ELR (cell line): ENCODE measurements at regions not wholly inside any gene's neighbourhood (a gene's known extent, or its start where the extent isn't known, plus 50 kb on each side); places are given as distances from the start of the nearest gene placed in this dataset.
"Not testable (repeated sequence)": the region's sequence is repeated elsewhere in the genome, so short reads cannot be mapped to it uniquely, and the experiment has no call there.

ENCODE experiments used
- DNase-seq: peaks from one replicate; pipeline ENCODE4 v3.0.0-alpha.2; 2015; ENCODE audit warnings: low read depth

- no peak for DNase-seq
Observed at GRCh38 chr13:112145551-112146360, 78.8 kb downstream of the SOX1 start.

DNA sequence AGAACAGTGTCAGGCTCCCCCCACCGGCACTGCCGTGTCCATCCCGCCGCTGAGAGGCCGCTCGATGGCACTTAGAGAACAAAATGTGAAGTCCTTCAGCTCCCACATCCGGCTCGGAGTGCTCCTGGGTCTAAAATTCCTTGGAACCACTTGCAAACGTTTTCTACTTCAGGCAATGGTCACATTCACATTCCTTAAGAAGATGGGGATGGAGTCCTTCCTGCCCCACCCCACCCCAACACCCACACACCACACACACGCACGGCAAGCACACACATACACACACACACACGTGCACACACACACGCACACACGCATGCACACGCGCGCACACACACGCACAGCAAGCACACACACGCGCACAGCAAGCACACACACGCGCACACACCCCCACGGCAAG lies 83.4 kb downstream of the SOX1 start:
- DNase-seq = no peak

DNA sequence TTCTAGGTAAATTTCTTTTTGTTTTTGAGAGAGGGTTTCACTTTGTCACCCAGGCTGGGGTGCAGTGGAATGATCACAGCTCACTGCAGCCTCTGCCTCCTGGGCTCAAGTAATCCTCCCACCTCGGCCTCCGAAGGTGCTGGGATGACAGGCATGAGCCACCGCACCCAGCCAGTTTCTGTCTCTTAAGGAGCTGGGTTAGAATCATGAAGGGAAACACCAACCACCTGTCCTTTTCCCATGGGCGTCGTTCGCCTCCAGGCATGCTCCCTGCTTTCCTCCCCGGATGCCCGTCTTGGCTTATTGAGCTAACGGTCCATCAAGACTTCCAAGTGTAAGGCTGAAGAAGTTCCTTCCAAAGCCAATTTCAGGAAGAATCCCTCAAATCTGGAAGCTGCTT lies 85.9 kb downstream of the SOX1 start:
- DNase-seq = no peak

DNA sequence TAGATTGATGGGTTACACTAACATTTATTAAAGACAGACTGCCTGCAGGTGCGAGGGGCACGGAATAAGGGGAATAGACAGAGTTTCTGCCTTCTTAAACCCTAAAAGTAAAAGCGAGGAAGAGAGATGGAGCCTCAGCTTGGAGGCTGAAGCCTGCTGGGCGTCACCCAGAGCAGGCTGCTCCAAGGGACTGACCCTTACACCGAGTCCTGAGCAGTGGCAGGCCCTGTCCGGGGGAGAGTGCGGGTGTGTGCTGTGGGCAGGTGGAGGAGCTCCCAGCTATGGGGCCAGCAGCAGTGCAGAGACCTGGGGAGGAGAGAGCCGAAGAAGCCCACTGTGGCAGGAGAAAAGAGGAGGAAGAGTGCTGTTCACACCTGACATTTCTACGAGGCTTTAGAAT lies 86.4 kb downstream of the SOX1 start:
- no peak for DNase-seq

GRCh38 chr13:112153846-112154245 lies 86.9 kb downstream of the SOX1 start:
- DNase-seq = no peak

GRCh38 chr13:112154301-112155060 lies 87.5 kb downstream of the SOX1 start:
- no peak for DNase-seq

GRCh38 chr13:112158961-112159360 lies 92.0 kb downstream of the SOX1 start:
- no peak for DNase-seq

DNA sequence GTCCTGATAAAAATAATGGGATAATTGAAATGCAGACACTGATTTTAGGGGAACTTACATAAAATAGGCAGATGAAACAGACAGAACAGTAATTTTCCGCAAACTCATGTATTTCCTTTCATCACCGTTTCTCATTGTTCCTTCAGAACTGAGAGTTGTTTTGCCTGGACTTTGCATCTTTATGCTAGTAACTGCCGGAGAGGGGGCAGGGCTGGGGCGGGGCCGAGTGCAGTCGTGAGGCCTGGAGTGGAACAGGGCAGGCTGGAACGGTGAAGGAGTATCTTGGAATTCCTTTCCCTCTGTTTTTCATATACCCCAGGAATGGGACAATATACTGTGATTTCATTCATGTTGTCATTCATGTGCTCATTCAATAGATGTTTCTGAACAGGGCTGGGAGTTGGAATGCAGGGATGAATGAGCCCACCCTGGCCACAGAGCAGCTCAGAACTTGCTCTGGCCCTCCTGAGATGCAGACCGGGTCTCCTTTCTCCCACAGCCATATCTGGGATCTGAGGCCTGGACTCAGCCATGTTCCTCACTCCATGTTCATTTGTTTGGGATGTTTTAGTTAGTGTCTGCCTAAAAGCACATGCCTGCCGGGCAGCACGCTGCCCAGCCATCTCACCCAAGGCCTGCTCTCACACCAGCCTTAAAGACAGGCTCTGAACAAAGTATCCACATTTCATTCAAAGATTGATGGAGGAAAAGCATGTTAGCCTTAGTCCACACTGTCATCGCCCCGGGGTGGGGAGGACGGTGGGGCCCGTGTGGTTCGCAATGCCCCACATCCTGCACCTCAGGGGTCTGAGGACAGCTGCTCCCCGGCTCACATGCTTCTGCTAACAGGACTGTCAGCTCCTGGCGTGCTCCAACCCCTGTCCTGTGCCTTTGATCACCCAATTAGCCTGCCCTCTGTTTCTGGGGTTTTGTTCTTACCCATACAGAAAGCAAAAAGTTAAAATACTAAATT lies 92.9 kb downstream of the SOX1 start:
- DNase-seq = no peak

DNA sequence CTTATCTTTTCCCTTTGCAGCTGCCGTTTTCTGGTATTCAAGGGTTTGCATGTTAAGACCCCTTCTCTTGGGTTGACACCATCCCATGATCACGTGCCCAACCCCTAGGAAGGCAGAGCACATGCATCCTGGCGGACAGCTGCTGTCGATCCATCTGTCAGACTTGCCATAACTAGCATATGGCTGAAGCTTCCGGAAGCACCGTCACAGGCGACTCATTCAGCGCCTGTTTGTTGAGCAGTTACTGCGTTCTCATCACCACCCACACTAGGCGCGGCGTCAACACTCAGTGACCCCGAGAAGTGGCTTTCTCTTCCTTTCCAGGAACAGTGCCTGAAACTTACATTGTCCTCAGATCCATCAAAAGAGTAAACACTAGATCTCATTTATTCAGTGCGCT lies 93.6 kb downstream of the SOX1 start:
- DNase-seq = no peak

GRCh38 chr13:112161521-112162301 lies 94.8 kb downstream of the SOX1 start:
- DNase-seq = no peak

DNA sequence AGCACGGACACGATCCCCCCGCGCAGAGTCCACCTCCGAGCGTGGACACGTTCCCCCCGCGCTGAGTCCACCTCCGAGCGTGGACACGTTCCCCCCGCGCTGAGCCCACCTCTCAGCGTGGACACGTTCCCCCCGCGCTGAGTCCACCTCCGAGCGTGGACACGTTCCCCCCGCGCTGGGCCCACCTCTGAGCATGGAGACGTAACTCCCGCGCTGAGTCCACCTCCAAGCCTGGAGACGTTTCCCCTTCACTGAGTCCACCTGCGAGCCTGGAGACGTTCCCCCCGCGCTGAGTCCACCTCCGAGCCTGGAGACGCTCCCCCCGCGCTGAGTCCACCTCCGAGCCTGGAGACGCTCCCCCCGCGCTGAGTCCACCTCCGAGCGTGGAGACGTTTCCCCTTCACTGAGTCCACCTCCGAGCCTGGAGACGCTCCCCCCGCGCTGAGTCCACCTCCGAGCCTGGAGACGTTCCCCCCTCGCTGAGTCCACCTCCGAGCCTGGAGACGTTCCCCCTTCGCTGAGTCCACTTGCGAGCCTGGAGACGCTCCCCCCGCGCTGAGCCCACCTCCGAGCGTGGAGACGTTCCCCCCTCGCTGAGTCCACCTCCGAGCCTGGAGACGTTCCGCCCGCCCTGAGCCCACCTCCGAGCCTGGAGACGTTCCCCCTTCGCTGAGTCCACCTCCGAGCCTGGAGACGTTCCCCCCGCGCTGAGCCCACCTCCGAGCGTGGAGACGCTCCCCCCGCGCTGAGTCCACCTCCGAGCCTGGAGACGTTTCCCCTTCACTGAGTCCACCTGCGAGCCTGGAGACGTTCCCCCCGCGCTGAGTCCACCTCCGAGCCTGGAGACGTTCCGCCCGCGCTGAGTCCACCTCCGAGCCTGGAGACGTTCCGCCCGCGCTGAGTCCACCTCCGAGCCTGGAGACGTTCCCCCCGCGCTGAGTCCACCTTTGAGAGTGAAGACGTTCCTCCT lies 97.0 kb downstream of the SOX1 start:
- DNase-seq = not testable (repeated sequence)

DNA sequence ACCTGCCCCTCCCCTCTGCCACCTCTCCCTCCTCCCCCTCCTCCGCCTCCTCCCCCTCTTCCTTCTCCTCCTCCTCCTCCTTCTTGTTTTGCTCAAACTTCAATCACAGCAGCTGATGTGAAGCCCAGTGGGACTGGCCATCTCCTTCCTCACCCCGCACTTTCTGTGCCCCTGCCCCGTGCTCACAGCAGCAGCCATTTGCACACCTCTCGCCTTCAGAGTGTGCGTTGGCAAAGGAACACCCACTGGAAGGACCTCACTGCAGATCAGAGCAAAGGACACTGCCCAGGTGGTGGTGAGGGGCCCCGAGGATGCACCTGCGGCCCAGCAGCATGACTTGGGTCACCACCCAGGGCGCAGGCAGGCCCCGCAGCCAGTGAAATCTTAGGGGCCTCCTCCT lies 98.8 kb downstream of the SOX1 start:
- no peak for DNase-seq

- DNase-seq = no peak
Observed at GRCh38 chr13:112168761-112169160, 101.8 kb downstream of the SOX1 start.

GRCh38 chr13:112169941-112170822 lies 103.2 kb downstream of the SOX1 start:
- DNase-seq = no peak

- DNase-seq = no peak
Observed at GRCh38 chr13:112170823-112171569, 104.0 kb downstream of the SOX1 start.

DNA sequence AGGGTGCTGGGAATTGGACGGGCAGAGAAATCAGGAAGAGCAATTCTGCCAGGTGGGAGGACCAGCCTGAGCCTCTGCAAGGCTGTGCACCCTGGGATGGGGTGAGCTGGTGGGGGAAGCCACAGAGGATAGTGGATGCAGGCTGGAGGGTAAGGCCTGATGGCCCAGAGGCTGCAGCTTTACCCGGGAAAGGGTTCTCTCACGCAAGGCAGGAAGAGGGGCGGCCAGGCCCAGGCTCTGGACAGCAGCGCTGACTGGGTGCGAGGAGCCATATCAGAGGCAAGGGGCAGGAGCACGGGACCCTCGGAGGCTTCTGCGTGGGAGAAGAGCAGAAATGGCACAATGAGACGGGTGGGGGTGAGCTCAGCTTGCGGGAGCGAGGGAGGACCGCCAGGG lies 104.6 kb downstream of the SOX1 start:
- DNase-seq = no peak

DNA sequence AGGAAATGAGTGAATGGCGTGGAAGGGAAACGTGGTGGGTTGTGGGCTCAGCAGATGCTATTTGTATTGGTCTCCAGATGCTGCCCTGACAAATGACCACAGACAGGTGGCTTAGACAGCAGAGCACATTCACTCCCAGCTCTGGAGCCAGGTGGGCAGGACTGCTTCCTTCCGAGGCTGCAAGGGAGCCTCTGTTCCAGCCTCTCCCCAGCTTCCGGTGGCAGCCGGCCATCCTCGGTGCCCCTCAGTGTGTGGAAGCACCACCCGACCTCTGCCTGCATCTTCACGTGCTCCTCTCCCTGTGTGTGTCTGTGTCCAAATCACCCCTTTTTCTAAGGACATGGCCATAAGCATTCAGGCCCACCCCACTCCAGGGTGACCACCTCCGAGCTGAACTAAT lies 105.1 kb downstream of the SOX1 start:
- no peak for DNase-seq

- DNase-seq = no peak
Observed at GRCh38 chr13:112172641-112173251, 105.8 kb downstream of the SOX1 start.
